OCI-LY1 (cell line): ENCODE measurements at regions not wholly inside any gene's neighbourhood (a gene's known extent, or its start where the extent isn't known, plus 50 kb on each side); places are given as distances from the start of the nearest gene placed in this dataset.

ENCODE experiments used
- EZH2 ChIP-seq: fragments of 200-600 bp; sonication (generic), shearing (Covaris generic); IDR thresholded peaks from 2 replicates; pipeline ENCODE4 v1.8.0; 2017; ENCODE audit warnings: borderline replicate concordance, mixed run types, mild to moderate bottlenecking, antibody characterized with exemption, low read length, moderate library complexity, mixed read lengths
- TF ChIP-seq, protein P1 (sequence below): fragments of 200-600 bp; sonication (generic), shearing (Covaris generic); IDR thresholded peaks from 2 replicates; pipeline ENCODE4 v1.5.1; 2017; ENCODE audit warnings: mild to moderate bottlenecking, antibody characterized with exemption, low read length, moderate library complexity, mixed read lengths

DNA sequence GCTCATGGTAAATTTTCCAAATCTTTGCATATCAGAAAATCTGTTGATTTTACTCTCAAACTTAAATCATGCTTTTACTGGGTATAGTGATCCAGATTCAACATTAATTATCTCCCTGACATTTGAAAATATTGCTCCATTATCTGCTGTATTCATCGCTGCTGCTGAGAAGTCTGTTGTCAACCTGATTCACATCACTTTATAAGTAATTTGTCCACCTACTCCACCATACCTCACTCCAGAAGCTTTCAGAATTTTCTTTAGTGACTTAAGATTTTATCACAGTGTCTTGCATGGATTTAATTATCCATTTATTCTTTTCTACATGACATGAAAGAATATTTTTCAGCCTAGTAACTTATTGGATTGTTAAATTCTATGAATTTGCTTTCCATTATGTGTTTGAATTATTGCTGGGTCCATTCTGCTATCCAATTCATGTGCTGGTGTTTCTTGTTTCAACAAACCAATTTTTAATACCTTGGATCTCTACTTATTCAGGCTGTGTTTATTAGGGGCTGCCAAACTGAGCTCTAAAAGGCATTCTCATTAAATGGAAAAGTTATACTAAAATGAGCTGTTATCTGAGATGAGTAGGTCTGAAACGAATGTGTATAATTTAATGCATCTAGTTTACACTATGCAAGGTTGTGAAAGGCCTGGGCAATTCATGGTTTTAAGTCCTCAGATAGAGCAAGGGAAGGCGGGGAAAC, 519.3 kb upstream of the CDH11 start:
- TF ChIP-seq, protein P1, sequence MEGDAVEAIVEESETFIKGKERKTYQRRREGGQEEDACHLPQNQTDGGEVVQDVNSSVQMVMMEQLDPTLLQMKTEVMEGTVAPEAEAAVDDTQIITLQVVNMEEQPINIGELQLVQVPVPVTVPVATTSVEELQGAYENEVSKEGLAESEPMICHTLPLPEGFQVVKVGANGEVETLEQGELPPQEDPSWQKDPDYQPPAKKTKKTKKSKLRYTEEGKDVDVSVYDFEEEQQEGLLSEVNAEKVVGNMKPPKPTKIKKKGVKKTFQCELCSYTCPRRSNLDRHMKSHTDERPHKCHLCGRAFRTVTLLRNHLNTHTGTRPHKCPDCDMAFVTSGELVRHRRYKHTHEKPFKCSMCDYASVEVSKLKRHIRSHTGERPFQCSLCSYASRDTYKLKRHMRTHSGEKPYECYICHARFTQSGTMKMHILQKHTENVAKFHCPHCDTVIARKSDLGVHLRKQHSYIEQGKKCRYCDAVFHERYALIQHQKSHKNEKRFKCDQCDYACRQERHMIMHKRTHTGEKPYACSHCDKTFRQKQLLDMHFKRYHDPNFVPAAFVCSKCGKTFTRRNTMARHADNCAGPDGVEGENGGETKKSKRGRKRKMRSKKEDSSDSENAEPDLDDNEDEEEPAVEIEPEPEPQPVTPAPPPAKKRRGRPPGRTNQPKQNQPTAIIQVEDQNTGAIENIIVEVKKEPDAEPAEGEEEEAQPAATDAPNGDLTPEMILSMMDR = no peak
- no peak for TF ChIP-seq EZH2
